ENCODE measurements at regions not wholly inside any gene's neighbourhood (a gene's known extent, or its start where the extent isn't known, plus 50 kb on each side); places are given as distances from the start of the nearest gene placed in this dataset.

DNA sequence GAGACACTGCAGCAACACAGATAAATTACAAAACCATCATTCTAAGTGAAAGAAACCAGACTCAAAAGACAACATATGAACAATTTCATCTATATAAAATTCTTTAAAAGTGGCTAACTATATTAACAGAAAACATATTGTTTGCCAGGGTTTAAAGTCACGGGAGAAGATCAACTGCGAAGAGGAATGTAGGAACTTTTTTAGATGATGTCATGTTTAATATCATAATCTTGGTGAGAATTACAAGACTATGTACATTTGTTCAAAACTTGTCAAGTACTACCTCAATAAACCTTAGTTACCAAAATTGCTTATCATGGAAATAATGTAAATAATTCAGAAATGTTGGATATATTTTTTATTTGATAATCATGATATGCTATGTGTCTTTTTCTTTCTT lies 395.1 kb upstream of the PLSCR5 start (continued):
- TF ChIP-seq, protein P1, sequence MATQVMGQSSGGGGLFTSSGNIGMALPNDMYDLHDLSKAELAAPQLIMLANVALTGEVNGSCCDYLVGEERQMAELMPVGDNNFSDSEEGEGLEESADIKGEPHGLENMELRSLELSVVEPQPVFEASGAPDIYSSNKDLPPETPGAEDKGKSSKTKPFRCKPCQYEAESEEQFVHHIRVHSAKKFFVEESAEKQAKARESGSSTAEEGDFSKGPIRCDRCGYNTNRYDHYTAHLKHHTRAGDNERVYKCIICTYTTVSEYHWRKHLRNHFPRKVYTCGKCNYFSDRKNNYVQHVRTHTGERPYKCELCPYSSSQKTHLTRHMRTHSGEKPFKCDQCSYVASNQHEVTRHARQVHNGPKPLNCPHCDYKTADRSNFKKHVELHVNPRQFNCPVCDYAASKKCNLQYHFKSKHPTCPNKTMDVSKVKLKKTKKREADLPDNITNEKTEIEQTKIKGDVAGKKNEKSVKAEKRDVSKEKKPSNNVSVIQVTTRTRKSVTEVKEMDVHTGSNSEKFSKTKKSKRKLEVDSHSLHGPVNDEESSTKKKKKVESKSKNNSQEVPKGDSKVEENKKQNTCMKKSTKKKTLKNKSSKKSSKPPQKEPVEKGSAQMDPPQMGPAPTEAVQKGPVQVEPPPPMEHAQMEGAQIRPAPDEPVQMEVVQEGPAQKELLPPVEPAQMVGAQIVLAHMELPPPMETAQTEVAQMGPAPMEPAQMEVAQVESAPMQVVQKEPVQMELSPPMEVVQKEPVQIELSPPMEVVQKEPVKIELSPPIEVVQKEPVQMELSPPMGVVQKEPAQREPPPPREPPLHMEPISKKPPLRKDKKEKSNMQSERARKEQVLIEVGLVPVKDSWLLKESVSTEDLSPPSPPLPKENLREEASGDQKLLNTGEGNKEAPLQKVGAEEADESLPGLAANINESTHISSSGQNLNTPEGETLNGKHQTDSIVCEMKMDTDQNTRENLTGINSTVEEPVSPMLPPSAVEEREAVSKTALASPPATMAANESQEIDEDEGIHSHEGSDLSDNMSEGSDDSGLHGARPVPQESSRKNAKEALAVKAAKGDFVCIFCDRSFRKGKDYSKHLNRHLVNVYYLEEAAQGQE (IDR thresholded peaks at IDR 0.05; ENCODE audit: low read depth): no peak
- TF ChIP-seq CEBPB (IDR thresholded peaks at IDR 0.05; ENCODE audit: low read depth): no peak
- TF ChIP-seq TCF7L2 (IDR thresholded peaks at IDR 0.05; ENCODE audit: borderline replicate concordance, extremely low read depth, insufficient read depth, insufficient read length): no peak
- no peak for TF ChIP-seq FOSL1 (IDR thresholded peaks at IDR 0.05; ENCODE audit: low read depth)

DNA sequence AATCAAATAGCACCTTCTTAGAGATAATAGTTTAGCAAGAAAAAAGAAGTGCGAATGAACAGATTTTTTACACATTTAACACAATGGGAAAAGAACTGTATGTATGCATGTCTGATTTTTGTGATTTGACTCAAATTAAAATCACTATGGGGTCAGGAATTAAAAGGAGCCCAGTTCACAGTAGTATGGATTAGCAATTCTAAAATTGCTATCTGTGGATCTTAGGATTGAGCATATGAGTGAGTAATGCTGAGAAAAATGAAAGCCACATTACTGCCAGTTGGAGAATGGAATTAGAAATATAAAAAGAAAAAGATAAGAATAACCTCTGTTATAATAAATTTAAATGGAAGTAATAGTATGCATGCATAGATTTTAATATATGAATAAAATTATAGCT lies 386.8 kb upstream of the PLSCR5 start:
- Histone ChIP-seq H3K27me3 (ENCODE audit: insufficient read depth, low read length) (no peaks in the 10 kb centered on the region), H3K4me3 (replicated peaks in 1 of 2; ENCODE audit: low read depth in 1 of 2, low read length in 2 of 2) (no peak overlapping the region), H3K36me3 (ENCODE audit: control insufficient read depth in 1 of 2, insufficient read depth in 2 of 2, low read length in 2 of 2) (no peaks in the 10 kb centered on the region), H3K4me1 (ENCODE audit: control insufficient read depth in 1 of 2, insufficient read depth in 2 of 2, low read length in 2 of 2) (no peaks in the 10 kb centered on the region), H3K9me2 (ENCODE audit: insufficient read depth) (no peaks in the 10 kb centered on the region), H3K4me2 (ENCODE audit: low read length) (no peak overlapping the region), H4K20me1 (ENCODE audit: insufficient read depth) (no peaks in the 10 kb centered on the region), H3K79me2 (ENCODE audit: insufficient read depth, low read length) (no peaks in the 10 kb centered on the region), H3K9ac (ENCODE audit: low read length) (no peak overlapping the region), H3K9me3 (ENCODE audit: control insufficient read depth in 1 of 2, insufficient read depth in 1 of 2, low read depth in 1 of 2, low read length in 2 of 2) (no peaks in the 10 kb centered on the region), H3K27ac (ENCODE audit: low read depth, low read length) (no peak overlapping the region), H2AFZ (ENCODE audit: low read depth, low read length, poor library complexity, severe bottlenecking) (no peak overlapping the region)
- TF ChIP-seq FOSL1 (IDR thresholded peaks at IDR 0.05; ENCODE audit: low read depth) (no peak), EZH2phosphoT487 (IDR thresholded peaks at IDR 0.05; ENCODE audit: borderline replicate concordance) (no peak), ZNF274 (IDR thresholded peaks at IDR 0.05; ENCODE audit: low read depth, low read length) (no peak), SP1 (IDR thresholded peaks at IDR 0.05; ENCODE audit: low read depth) (no peak), CBX3 (IDR thresholded peaks at IDR 0.05; ENCODE audit: low read depth) (no peak), POLR2AphosphoS5 (IDR thresholded peaks at IDR 0.05; ENCODE audit: low read depth, low read length) (no peak), EGR1 (IDR thresholded peaks at IDR 0.05; ENCODE audit: low read depth) (no peak), ELF1 (IDR thresholded peaks at IDR 0.05; ENCODE audit: borderline replicate concordance, low read depth) (no peak), CEBPB (IDR thresholded peaks at IDR 0.05; ENCODE audit: low read depth) (no peak), JUND (IDR thresholded peaks at IDR 0.05) (no peak), SIN3A (IDR thresholded peaks at IDR 0.05; ENCODE audit: low read depth) (no peak)
- TF ChIP-seq, protein P1 (IDR thresholded peaks at IDR 0.05; ENCODE audit: low read depth): no peak
- TF ChIP-seq, protein P2, sequence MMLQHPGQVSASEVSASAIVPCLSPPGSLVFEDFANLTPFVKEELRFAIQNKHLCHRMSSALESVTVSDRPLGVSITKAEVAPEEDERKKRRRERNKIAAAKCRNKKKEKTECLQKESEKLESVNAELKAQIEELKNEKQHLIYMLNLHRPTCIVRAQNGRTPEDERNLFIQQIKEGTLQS (IDR thresholded peaks at IDR 0.05): no peak
- TF ChIP-seq, protein P3, sequence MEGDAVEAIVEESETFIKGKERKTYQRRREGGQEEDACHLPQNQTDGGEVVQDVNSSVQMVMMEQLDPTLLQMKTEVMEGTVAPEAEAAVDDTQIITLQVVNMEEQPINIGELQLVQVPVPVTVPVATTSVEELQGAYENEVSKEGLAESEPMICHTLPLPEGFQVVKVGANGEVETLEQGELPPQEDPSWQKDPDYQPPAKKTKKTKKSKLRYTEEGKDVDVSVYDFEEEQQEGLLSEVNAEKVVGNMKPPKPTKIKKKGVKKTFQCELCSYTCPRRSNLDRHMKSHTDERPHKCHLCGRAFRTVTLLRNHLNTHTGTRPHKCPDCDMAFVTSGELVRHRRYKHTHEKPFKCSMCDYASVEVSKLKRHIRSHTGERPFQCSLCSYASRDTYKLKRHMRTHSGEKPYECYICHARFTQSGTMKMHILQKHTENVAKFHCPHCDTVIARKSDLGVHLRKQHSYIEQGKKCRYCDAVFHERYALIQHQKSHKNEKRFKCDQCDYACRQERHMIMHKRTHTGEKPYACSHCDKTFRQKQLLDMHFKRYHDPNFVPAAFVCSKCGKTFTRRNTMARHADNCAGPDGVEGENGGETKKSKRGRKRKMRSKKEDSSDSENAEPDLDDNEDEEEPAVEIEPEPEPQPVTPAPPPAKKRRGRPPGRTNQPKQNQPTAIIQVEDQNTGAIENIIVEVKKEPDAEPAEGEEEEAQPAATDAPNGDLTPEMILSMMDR (IDR thresholded peaks at IDR 0.05 in 2 of 3, conservative IDR thresholded peaks at IDR 0.05 in 1 of 3; ENCODE audit: borderline replicate concordance in 1 of 3, insufficient read depth in 1 of 3, low read depth in 2 of 3, low read length in 2 of 3): no peak
- CTCF ChIA-PET: no interaction called here
- RAD21 ChIA-PET (ENCODE audit: low non-redundant PET in 1 of 2, low total read pairs in 2 of 2, uncharacterized antibody in 2 of 2, unreplicated experiment in 2 of 2): no interaction called here
- BruUV-seq (replicated peaks): no TSS peak
- ATAC-seq (no peak), DNase-seq (ENCODE audit: low read depth, low spot score) (no peak)
- POLR2A ChIA-PET: no interaction called here
- intact Hi-C loops (cut with micrococcal nuclease): no loop called here
